ENCODE measurements at regions not wholly inside any gene's neighbourhood (a gene's known extent, or its start where the extent isn't known, plus 50 kb on each side); places are given as distances from the start of the nearest gene placed in this dataset.
"Not testable (repeated sequence)": the region's sequence is repeated elsewhere in the genome, so short reads cannot be mapped to it uniquely, and the experiment has no call there.

DNA sequence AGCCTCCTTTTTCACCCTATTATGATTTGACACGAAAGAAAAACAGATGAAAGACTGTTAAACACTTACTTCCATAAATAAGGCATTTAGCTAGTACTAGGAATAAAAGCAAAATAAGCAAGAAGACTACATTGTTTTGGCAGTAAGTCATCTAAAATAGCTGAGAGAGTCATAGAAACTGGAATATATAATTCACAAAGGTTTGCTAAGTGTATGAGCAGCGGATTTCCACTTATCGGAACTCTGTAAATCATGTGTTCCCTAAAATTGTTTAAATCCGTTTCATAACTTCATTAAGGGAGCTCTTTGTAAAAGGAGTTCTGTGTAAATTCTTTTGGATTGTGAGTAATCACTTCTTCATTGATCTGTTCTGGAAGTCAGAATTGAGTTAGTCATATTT lies 202.5 kb upstream of the CBLB start:
- DNase-seq (ENCODE audit: low read depth in 1 of 2, low spot score in 1 of 2), result no peak

DNA sequence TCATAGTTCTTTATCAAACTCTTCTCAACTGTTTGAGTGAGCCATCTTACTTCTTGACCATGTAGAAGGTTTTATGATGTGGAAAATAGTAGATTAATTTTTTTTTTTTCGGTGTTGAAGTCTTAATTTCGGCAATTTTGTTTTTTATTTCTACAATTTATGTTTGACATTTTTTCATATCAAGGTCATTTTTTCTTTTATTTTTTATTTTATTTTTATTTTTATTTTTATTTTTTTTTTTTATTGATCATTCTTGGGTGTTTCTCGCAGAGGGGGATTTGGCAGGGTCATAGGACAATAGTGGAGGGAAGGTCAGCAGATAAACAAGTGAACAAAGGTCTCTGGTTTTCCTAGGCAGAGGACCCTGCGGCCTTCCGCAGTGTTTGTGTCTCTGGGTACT lies 203.8 kb upstream of the CBLB start:
- DNase-seq (ENCODE audit: low read depth in 1 of 2, low spot score in 1 of 2), result not testable (repeated sequence)

DNA sequence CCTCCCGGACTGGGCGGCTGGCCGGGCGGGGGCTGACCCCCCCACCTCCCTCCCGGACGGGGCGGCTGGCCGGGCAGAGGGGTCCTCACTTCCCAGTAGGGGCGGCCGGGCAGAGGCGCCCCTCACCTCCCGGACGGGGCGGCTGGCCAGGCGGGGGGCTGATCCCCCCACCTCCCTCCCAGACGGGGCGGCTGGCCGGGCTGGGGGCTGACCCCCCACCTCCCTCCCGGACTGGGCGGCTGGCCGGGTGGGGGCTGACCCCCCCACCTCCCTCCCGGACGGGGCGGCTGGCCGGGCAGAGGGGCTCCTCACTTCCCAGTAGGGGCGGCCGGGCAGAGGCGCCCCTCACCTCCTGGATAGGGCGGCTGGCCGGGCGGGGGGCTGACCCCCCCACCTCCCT lies 205.0 kb upstream of the CBLB start:
- DNase-seq (ENCODE audit: low read depth in 1 of 2, low spot score in 1 of 2), result not testable (repeated sequence)

DNA sequence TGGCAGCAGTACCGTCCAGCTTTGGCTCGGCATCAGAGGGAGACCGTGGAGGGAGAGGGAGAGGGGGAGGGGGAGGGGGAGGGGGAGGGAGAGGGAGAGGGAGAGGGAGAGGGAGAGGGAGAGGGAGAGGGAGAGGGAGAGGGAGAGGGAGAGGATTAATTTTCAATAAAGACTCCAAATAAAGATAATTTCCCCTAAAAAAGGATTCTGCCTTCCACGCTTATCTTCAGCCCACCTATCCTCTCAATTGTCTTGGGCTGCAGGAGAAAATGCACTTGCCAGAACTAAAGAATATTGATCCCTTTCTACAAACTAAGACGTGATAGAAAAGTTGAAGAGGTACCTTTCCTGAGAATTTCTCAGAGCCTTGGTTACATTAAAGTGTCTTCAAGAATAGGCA lies 206.9 kb upstream of the CBLB start:
- DNase-seq (ENCODE audit: low read depth in 1 of 2, low spot score in 1 of 2), result not testable (repeated sequence)

DNA sequence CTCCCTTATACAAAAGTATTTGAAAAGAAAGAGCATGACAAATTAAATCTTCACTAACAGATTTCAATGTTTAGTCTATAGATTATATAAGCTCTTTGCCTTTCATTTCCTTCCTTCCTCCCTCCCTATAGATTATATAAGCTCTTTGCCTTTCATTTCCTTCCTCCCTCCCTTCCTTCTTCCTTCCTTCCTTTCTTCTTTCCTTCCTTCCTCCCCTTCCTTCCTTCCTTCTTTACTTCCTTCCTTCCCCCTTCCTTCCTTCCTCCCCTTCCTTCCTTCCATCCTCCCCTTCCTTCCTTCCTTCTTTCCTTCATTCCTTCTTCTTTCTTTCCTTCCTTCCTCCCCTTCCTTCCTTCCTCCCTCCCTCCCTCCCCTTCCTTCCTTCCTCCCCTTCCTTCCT lies 209.8 kb upstream of the CBLB start:
- no peak for DNase-seq (ENCODE audit: low read depth in 1 of 2, low spot score in 1 of 2)

DNA sequence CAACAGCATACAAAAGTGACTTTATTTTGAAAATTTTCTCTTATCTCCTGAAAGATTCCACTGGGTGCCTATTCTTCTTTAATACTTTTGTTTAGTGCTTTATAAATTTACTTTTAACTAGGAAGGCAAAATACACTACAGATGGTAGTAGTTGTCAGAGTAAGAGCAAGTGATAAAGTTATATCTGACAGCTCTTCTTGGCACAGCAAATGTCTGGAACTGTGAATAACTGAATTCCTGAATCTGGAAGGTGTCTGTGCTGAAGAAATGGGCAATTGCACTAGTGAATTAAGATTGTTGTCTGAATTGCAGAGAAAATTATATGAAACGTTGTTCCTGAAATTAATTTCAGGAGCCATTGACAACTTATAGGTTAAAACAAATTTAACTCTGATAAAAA lies 213.8 kb upstream of the CBLB start:
- DNase-seq (ENCODE audit: low read depth in 1 of 2, low spot score in 1 of 2), result no peak

DNA sequence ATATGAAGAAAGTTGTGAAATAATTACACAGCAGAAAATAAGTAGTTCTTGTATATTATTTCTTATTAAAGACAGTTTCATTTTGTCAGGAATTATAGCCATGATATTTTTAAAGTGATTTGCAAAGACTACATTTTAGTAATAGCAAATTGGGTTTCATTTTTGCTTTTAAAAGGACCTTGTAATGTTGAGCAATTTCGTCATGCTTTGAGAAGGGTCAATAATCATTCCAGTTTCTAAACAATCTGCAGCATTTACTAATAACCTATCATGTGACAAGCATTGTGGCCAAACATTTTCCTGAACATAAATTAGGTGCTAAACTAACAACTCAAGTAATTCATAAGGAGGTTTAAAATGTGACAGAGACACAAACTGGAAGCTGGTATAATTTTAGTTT lies 214.4 kb upstream of the CBLB start:
- DNase-seq (ENCODE audit: low read depth in 1 of 2, low spot score in 1 of 2), result no peak

DNA sequence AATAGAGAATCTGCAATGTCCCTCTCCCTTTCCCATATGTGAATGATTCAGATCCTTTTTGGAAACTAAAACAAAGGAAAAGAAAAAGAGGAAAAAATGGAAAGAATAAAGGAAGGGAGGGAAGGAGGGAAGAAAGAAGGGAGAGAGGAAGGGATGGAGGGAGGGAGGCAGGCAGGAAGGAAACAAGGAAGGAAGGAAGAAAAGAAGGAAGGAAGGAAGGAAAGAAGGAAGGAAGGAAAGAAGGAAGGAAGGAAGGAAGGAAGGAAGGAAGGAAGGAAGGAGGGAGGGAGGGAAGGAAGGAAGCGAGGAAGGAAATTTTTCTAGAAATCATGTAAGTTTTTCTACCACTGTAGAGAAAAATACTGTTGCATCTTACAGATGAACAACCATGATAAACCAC lies 215.0 kb upstream of the CBLB start:
- no peak for DNase-seq (ENCODE audit: low read depth in 1 of 2, low spot score in 1 of 2)

DNA sequence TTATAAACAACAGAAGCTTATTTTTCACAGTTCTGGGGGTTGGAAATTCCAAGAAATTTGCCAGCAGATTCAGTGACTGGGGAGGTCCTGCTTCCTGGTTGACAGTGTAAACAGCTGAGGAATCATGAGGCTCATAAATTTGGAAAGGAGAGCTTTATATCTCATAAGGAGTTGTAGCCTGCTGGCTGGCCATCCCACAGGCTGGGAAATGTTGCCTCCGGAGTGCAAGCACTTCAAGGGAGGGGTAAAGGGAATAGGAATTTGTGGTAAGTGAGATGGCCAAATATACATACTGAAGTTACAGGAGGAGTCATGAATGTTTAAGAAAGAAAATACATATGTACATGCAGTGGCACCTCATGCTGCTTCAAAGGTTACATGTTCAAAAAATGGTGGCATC lies 217.2 kb upstream of the CBLB start:
- DNase-seq (ENCODE audit: low read depth in 1 of 2, low spot score in 1 of 2), result no peak

DNA sequence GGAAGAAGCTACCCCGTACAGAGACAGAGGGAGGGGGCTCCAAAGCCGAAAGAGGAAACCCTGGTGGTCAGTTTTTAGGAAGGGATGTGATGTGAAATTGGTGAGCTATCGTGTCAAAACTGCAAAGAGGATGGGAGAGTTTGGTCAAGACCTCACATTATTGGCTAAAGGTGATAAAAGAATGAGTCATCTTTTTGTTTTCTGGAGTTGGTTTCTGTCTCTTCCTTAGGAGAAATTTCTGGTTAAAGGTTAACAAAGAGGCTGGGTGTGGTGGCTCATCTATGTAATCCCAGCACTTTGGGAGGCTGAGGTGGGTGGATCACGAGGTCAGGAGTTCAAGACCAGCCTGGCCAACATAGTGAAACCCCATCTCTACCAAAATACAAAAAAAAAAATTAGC lies 217.8 kb upstream of the CBLB start:
- DNase-seq (ENCODE audit: low read depth in 1 of 2, low spot score in 1 of 2), result no peak

DNA sequence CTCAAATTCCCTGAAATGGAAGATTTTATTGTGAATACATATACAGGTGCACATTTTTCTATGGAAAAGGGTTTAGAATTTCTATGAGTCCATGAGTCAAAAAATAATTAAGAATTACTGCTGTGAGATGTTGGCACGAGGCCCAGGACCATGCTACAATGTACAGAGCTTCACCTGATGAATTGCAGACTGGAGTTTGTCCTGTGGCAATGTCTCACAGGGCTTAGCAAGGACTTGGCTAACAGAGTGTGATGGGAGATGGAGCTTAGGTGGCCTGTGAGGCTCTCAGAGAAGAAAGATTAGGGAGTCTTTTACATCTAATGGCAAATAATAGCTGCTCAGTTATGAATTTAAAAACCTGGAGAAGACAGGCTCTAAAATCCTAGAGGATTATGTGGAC lies 219.5 kb upstream of the CBLB start:
- DNase-seq (ENCODE audit: low read depth in 1 of 2, low spot score in 1 of 2), result no peak

DNA sequence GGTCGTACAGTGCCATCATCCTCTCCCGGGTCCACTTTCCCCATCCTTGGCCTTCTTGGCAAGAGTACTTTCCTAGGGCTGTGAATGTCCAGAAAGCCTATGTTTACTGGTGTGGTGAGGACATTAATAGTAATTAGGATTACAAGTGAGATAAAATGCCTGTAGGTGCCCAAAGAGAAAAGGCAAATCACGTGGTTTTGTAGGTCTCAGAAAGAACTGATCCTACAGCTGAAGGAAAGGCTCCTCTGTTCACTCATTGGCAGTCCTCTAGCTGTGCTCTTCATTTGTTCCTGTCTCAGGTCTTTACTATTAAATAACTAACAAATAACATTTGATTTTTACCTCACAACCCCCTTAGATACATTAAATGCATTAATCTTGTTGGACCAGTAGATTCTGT lies 220.1 kb upstream of the CBLB start:
- no peak for DNase-seq (ENCODE audit: low read depth in 1 of 2, low spot score in 1 of 2)

DNA sequence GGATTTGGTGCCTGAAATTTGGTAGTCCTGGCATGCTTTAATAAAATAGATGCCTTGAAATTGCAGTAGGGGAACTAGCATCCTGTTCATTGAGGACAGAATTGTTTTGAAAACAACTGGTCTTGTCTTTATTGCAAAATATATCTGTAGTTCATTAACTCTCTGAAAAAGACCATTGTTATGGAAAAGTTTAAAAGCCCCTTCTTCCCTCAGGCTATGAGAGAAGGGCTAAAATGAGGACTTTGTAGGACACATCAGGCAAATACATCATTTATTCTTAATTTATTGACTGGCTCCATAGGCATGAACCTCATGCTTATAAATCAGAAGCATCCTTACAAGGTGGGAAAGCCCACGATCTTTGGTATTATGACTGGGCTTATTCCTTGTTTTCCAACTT lies 221.0 kb upstream of the CBLB start:
- DNase-seq (ENCODE audit: low read depth in 1 of 2, low spot score in 1 of 2), result no peak

DNA sequence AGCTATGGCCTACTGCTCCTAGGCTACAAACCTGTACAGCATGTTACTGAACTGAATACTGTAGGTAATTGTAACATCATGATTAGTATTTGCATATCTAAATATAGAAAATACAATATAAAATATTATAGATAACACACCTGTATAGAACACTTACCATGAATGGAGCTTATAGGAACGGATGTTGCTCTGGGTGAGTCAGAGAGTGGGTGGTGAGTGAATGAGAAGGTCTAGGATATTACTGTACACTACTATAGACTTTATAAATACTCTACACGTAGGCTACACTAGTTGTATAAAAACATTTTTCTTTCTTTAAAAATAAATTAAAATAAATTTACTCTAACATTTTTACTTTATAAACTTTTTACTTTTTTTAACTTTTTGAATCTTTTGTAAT lies 224.0 kb upstream of the CBLB start:
- DNase-seq (ENCODE audit: low read depth in 1 of 2, low spot score in 1 of 2), result no peak

DNA sequence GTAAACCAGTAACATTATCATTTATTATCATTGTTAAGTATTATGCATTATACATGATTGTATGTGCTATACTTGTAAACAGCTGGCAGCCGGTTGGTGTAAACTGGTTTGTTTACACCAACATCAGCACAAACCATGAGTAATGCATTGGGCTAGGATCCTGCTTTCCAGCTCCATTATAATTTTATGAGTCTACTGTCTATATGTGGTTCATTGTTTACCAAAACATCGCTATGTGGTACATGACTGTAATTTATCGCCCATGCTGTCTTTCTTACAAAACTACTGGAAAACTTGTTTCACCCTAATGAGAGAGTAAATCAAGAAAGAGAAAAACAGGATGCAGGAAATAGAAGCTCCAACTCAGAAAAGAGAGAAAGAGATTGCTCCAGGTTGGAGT lies 224.8 kb upstream of the CBLB start:
- no peak for DNase-seq (ENCODE audit: low read depth in 1 of 2, low spot score in 1 of 2)

DNA sequence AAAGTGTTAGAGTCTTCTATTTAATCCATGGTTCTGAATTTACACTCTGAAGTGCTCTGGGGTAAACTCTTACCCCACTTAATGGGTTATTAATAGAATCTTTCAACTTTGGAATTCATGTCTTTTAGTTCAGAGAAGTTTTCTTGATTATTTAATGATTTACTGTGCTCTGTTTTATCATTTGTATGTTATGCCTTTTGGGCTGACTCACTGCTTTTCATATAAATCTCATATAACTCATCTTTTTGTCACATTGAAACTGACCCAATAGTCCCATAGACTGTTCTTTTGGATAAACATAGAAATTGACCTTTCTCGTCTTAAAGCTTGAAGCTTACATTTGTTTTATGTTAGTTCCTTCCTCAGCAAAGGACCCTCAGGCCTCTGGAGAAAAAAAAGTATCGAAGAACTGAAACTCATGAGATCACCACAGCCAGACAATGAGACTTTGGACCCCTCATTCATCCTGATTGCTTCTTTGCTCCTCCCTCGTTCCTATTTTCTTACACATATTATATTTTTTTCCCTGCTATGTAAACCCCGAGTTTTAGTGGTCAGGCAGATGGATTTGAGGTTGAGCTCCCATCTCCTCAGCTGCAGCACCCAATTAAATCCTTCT lies 229.1 kb upstream of the CBLB start:
- no peak for DNase-seq (ENCODE audit: low read depth in 1 of 2, low spot score in 1 of 2)

DNA sequence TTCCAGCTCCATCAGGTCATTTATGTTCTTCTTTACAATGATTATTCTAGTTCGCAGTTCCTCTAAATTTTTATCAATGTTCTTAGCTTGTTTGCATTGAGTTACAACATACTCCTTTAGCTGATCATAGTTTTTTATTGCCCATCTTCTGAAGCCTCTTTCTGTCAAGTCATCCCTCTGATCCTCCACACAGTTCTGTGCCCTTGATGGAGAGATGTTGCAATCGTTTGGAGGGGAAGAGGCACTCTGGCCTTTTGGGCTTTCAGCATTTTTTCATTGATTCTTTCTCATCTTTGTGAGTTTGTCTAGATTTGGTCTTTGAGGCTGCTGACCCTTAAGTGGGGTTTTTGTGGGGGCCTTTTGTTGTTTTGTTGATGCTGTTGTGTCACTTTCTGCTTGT lies 234.6 kb upstream of the CBLB start:
- DNase-seq (ENCODE audit: low read depth in 1 of 2, low spot score in 1 of 2), result no peak

DNA sequence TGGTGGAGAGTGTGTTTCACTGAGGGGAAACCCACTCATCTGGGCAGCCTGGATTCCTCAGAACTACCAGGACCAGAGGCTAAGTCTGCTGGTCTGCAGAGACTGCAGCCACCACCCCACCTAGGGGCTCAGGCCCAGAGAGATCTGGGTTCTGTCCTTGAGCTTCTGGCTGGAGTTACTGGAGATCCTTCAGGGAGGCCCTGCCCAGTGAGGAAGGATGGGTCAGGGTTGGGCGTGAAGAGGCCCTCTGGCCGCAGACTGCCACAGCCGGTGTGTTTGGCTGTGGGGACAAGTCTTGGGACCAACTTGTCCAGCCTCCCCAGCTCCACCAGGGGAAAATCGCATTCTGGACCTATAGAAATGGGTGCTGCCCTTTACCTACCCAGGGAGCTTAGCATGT lies 235.3 kb upstream of the CBLB start:
- DNase-seq (ENCODE audit: low read depth in 1 of 2, low spot score in 1 of 2), result no peak

DNA sequence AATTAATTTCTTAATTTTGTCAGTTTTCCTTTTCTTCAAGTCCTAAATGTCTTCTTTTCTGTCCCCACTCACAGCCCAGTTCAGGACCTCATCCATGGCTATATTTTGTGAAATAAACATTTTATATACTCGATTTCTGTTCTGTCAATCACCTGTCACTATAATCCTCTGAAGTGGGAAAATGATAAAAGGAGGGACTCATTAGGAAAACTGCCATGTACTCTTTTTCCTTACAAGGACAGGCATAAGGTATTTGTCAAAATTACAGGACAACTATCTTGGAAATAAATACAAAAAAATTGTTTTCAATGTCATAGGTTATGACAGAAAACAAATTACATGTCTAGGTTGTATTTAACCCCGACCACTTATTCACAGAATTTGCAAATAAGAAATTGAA lies 240.1 kb upstream of the CBLB start:
- no peak for DNase-seq (ENCODE audit: low read depth in 1 of 2, low spot score in 1 of 2)

DNA sequence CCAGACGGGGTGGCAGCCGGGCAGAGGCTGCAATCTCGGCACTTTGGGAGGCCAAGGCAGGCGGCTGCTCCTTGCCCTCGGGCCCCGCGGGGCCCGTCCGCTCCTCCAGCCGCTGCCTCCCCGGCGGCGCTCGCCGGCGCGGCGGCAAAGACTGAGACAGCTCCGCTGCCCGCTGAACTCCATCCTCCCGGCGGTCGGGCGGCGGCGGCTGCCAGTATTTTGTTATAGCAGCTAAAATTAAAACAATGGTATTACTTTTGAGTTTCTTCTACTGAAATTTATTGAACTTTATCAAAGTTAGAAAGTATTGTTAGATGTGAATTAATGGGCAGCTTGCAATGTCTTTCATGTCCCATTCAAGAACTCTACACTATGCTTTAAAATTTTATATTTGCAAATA lies 243.7 kb upstream of the CBLB start:
- DNase-seq (ENCODE audit: low read depth in 1 of 2, low spot score in 1 of 2), result not testable (repeated sequence)

DNA sequence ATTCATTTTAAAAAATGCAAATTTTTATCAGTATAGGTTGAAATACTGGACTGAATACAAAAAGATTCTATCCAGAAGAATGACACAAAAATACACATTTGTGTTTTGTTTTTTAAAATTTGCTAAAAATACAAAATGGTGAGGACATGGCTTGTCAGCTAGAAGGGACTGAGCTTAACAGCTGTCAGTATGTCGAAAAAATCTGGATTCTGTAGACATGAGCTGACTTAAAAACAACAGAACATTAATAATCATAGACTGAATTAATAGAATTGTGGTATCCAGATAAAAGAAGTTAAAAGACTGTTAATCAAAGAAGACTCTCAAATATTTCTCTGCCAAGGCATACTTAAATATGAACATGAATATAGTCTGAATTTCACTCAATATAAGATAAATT lies 244.9 kb upstream of the CBLB start:
- no peak for DNase-seq (ENCODE audit: low read depth in 1 of 2, low spot score in 1 of 2)

DNA sequence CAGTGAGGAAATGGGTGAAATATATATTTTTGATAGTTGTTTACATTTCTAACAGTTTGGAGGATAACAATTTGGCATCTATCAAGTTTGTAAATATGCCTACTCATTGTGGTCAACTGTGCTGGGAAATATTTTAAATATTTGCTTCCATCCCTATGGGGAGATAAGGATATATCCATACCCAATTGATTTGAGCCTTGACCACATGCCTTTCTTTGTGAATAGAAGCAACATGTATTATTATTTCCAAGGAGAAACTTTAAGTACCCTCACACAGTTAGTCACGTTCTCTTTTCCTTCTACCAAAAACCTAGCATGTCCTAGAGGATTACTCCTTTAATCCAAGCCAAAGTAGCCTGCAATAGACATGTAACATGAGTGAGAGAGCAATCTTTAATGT lies 245.4 kb upstream of the CBLB start:
- DNase-seq (ENCODE audit: low read depth in 1 of 2, low spot score in 1 of 2), result no peak

DNA sequence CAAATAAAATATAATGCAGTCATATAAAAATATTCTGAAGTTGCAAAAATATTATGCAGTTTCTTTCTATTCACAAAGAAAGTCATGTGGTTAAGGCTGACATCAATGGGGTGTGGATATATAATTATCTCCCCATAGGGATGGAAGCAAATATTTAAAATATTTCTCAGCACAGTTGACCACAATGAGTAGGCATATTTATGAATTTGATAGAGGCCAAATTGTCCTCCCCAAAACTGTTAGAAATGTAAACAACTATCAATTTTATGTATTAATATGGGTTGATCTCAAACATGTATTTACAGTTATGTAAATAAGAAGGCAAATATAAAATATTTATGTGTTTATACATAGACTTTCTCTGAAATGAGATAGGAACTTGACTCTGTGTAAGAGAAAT lies 246.0 kb upstream of the CBLB start:
- DNase-seq (ENCODE audit: low read depth in 1 of 2, low spot score in 1 of 2), result no peak

DNA sequence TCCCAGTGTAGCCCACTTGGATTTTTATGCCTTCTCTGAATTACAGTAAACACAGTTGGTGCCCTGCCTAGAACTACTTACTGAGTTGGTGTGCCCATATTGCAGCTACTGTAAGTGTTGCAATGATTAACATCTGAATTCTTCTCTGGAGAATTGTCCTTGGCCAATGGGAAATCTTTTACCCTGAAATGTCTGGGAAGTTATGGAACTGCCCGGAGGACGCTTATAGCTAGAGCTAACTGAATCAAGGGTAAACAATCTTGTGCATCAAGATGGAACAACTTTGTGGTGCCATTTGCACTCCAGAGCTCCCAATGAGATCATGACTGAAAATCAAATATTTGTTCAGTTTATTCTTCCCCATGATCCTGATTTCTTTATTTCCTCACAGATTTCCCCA lies 246.7 kb upstream of the CBLB start:
- no peak for DNase-seq (ENCODE audit: low read depth in 1 of 2, low spot score in 1 of 2)
